Ecto neural progenitor cell (in vitro differentiated cells): ENCODE measurements at regions not wholly inside any gene's neighbourhood (a gene's known extent, or its start where the extent isn't known, plus 50 kb on each side); places are given as distances from the start of the nearest gene placed in this dataset.

Source experiments
- DNase-seq: peaks from one replicate; pipeline ENCODE4 v3.0.0-alpha.2; 2018; ENCODE audit warnings: low spot score

DNA sequence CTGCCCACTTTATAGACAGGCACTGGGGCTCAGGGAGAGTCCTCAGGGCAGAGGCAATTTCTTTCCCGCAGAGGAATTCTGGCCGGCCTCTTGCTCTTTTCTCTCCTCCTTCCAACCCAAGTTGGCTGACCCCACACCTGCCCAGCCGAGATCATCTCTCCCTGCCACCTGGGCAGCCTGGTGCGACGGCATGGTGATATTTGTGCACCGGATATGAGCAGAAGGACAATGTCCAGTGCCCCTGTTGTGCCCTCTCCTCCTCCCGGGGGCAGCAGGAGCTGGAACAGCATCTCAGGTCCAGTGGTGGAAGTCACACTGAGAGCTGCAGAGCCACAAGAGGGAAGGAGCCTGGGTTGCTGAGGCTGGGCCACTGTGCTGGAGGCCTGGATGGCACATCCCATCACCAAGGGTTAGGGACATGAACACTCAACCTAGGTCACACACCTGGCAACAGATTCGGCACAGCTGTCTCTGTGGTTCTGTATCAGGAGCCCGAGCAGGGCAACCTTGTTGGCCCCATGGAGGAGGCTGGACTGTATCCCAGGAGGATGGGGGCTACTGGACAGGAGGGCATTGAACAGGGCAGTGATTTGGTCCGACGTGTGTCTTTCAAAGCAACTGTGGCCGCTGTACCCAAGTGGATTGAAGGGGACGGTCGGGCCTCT lies 57.7 kb upstream of the DIO3 start:
- peak; percentile 24 for DNase-seq

DNA sequence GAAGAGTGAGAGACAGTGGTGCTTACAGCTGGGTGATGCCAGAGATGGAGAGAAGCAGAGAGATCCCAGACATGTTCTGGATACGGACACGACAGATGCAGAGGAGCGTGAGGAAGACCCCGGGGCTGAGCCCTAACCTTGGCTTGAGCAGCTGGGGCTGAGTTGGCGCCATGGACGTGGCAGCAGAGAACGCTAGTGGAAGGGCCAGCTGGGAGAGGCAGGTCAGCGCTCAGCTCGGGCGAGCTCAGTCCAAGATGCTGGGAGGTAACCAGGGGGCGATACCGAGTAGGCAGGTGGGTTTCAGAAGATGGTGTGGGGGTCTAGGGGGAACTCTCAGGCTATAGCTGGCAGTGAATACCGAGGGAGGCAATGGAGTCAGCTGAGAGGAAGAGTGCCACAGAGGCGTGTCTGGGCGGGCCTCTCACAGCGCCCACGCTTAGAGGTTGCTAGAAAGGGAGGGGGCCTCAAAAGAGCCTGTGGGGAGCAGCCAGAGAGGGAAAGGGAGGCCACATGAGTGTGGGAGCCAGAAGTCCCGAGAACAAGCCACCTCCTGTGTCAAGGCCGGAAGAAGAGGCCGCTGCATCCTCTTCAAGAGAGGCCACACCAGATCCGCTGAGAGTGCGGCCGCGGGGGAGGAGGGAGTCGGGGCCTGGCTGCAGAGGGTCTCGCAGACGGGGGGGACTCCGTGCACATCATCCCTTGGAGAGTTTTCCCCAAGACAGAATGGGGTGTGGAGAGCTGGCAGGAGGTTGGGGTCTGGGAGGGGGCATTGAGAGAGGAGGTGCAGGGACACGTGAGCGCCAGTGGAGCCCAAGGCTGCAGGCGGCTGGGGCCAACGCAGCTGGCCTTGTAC lies 57.0 kb upstream of the DIO3 start:
- DNase-seq, result peak; percentile 41

- DNase-seq, result peak; percentile 28
Measured at GRCh38 chr14:101505236-101505970, 55.9 kb upstream of the DIO3 start.

GRCh38 chr14:101506211-101506925 lies 54.9 kb upstream of the DIO3 start:
- DNase-seq, result peak; percentile 46

DNA sequence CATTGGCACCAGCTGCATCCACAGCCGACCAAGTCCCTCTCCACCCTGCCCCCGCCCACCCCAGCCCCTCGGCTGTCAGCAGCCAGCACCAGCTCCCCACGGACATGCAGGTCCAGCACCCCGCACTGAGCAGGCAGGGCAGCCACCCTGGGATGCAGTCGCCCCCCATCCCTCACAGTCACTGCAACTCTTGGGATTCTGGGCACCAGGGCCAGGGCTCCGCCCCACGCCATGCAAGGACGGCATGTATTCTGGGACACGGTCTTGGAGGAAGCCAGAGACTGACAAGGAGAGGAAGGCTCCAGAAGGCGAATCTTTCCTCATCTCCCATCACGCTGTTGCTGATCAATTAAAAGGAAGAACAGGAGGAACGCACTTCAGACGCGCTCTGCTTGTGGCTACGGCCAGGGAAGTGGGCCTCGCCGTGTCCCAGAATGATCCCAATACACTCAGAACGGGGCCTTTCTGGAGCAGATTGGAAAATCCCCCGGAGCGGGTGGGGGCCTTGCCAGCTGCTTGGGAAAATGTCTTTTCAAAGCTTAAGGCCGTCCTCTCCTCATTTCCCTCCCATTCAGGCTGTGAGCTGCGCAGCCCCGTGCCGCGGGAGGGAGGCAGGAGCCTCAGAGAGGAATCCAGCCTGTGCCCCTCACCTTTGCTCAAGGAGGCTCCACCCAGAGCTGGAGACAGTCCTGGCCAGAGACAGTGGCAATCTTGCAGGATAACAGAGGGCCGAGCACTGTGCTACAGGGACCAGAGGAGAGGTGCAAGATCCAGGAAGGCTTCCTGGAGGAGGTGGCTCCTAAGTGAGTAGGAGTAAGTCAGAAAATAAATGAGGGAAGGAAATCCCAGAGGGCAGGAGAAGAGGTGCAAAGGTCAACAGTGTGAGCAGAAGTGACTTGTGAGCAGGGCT lies 54.1 kb upstream of the DIO3 start:
- DNase-seq, result peak; percentile 41

GRCh38 chr14:101507836-101508150 lies 53.5 kb upstream of the DIO3 start:
- peak; percentile 39 for DNase-seq

GRCh38 chr14:101508196-101508947 lies 52.9 kb upstream of the DIO3 start:
- DNase-seq, result no peak

DNA sequence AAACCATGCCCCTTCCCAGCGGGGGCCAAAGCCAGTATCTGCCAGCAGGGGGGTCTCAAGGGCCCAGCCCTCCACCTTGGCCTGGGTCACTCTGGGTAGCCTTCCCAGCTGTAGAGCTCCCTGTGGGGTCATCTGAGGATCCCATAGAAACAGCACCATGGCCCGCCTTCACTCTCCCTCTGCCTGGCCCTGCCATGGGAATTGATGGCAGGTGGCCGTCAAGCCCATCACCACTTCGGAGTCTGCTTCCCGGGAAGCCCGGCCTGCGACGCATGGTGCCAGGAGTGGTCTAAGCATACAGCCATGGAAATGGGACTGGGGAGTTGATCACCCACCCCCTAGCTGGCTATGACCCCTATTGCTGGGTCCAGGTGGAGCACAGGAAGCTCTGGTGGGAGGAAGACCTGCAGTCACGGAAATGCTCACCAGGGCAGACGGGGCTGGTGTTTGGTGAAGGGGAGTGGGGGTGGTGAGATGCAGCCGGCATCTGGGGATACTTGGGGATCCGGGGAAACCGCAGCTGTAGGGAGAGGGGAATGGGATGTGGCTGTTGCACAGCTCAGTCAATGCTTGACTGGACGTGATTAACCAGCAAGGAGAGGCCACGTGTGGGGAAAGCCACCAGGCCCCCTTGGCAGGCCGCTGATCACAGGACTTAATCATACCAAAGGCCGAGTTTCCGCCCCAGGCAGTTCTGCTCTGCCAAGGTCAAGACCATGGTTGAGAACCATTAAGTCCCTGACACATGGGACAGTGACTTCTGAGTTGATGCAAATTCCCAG lies 52.2 kb upstream of the DIO3 start:
- no peak for DNase-seq

GRCh38 chr14:101509730-101510371 lies 51.4 kb upstream of the DIO3 start:
- no peak for DNase-seq

DNA sequence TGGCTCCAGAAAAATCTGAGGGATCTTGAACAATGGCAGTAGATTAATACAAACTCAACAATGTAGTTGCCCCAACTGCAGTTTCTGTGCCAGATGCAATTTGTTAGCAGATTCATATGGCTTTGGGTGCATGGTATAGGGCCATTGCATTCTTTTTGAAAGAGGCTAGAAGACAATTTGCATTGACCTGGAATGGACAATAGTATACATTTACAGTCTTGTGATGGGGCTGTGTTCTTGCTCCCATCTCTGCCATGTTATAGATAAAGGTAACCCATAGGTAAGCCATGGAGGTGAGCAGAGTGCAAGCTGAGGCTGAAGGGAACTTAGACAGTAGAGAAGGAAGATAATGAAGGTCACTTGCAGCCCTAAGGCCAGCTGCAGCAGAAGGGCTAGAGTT lies 50.1 kb upstream of the DIO3 start:
- no peak for DNase-seq
